HEK293 (cell line): ENCODE measurements at regions not wholly inside any gene's neighbourhood (a gene's known extent, or its start where the extent isn't known, plus 50 kb on each side); places are given as distances from the start of the nearest gene placed in this dataset.

Source experiments
- EGR2 ChIP-seq: fragments of 450-650 bp; formaldehyde crosslinking; IDR thresholded peaks from 2 replicates; pipeline ENCODE4 v1.5.1; 2016; ENCODE audit warnings: low read depth, missing biosample characterization, missing genetic modification characterization
- PRDM1 ChIP-seq: fragments of 450-650 bp; formaldehyde crosslinking; IDR thresholded peaks from 2 replicates; pipeline ENCODE4; 2016; ENCODE audit warnings: missing biosample characterization, missing genetic modification characterization
- ZNF112 ChIP-seq: fragments of 450-650 bp; formaldehyde crosslinking; IDR thresholded peaks from 2 replicates; pipeline ENCODE4 v1.5.0; 2017; ENCODE audit warnings: missing biosample characterization, missing genetic modification characterization
- ZNF132 ChIP-seq: fragments of 450-650 bp; formaldehyde crosslinking; IDR thresholded peaks from 2 replicates; pipeline ENCODE4 v1.5.1; 2017; ENCODE audit warnings: missing biosample characterization, missing genetic modification characterization, borderline replicate concordance
- ZNF16 ChIP-seq: fragments of 450-650 bp; formaldehyde crosslinking; IDR thresholded peaks from 2 replicates; pipeline ENCODE4 v1.5.1; 2016; ENCODE audit warnings: low read depth, missing biosample characterization, missing genetic modification characterization
- ZNF223 ChIP-seq: fragments of 450-650 bp; formaldehyde crosslinking; IDR thresholded peaks from 2 replicates; pipeline ENCODE4 v1.5.1; 2016; ENCODE audit warnings: missing biosample characterization, missing genetic modification characterization
- ZNF239 ChIP-seq: fragments of 450-650 bp; formaldehyde crosslinking; IDR thresholded peaks from 2 replicates; pipeline ENCODE4 v1.5.1; 2016; ENCODE audit warnings: missing biosample characterization, missing genetic modification characterization
- ZNF324 ChIP-seq: fragments of 450-650 bp; formaldehyde crosslinking; IDR thresholded peaks from 2 replicates; pipeline ENCODE4 v1.5.1; 2016; ENCODE audit warnings: missing biosample characterization, missing genetic modification characterization
- ZNF350 ChIP-seq: fragments of 450-650 bp; formaldehyde crosslinking; IDR thresholded peaks from 2 replicates; pipeline ENCODE4 v1.5.0; 2017; ENCODE audit warnings: missing biosample characterization, mild to moderate bottlenecking, missing genetic modification characterization
- ZNF416 ChIP-seq: fragments of 450-650 bp; formaldehyde crosslinking; IDR thresholded peaks from 2 replicates; pipeline ENCODE4 v1.5.1; 2016; ENCODE audit warnings: missing biosample characterization, missing genetic modification characterization
- ZNF530 ChIP-seq: fragments of 450-650 bp; formaldehyde crosslinking; IDR thresholded peaks from 2 replicates; pipeline ENCODE4 v1.5.1; 2016; ENCODE audit warnings: low read depth, missing biosample characterization, missing genetic modification characterization
- ZNF549 ChIP-seq: fragments of 450-650 bp; IDR thresholded peaks from 2 replicates; pipeline ENCODE4 v1.5.1; 2018; ENCODE audit warnings: missing biosample characterization, missing genetic modification characterization, mild to moderate bottlenecking, inconsistent platforms, moderate library complexity
- ZNF558 ChIP-seq: fragments of 450-650 bp; formaldehyde crosslinking; IDR thresholded peaks from 2 replicates; pipeline ENCODE4 v1.5.1; 2016; ENCODE audit warnings: missing biosample characterization, missing genetic modification characterization
- ZNF561 ChIP-seq: fragments of 450-650 bp; IDR thresholded peaks from 2 replicates; pipeline ENCODE4 v1.5.1; 2018; ENCODE audit warnings: missing biosample characterization, missing genetic modification characterization, borderline replicate concordance
- ZNF571 ChIP-seq: fragments of 450-650 bp; formaldehyde crosslinking; IDR thresholded peaks from 2 replicates; pipeline ENCODE4 v1.5.0; 2017; ENCODE audit warnings: missing biosample characterization, missing genetic modification characterization
- ZNF621 ChIP-seq: fragments of 450-650 bp; formaldehyde crosslinking; IDR thresholded peaks from 2 replicates; pipeline ENCODE4 v1.5.1; 2017; ENCODE audit warnings: missing biosample characterization, missing genetic modification characterization
- ZNF660 ChIP-seq: fragments of 450-650 bp; IDR thresholded peaks from 2 replicates; pipeline ENCODE4 v1.5.1; 2018; ENCODE audit warnings: missing biosample characterization, mild to moderate bottlenecking, missing genetic modification characterization
- ZNF670 ChIP-seq: fragments of 450-650 bp; formaldehyde crosslinking; IDR thresholded peaks from 2 replicates; pipeline ENCODE4 v1.5.1; 2016; ENCODE audit warnings: missing biosample characterization, missing genetic modification characterization, low read depth
- ZSCAN30 ChIP-seq: fragments of 450-650 bp; IDR thresholded peaks from 2 replicates; pipeline ENCODE4 v1.5.1; 2018; ENCODE audit warnings: missing biosample characterization, mild to moderate bottlenecking, missing genetic modification characterization, moderate library complexity
- TF ChIP-seq, protein P1 (sequence below): fragments of 450-650 bp; formaldehyde crosslinking; IDR thresholded peaks from 2 replicates; pipeline ENCODE4 v1.5.1; 2017; ENCODE audit warnings: missing biosample characterization, missing genetic modification characterization
- TF ChIP-seq, protein P2 (sequence below): fragments of 450-650 bp; formaldehyde crosslinking; optimal IDR thresholded peaks from 2 replicates; pipeline ENCODE3; 2016; ENCODE audit warnings: missing biosample characterization, mild to moderate bottlenecking, missing genetic modification characterization
- TF ChIP-seq, protein P3 (sequence below): fragments of 450-650 bp; formaldehyde crosslinking; IDR thresholded peaks from 2 replicates; pipeline ENCODE4 v1.5.1; 2016; ENCODE audit warnings: missing biosample characterization, missing genetic modification characterization
- TF ChIP-seq, protein P4 (sequence below): fragments of 450-650 bp; formaldehyde crosslinking; IDR thresholded peaks from 2 replicates; pipeline ENCODE4 v1.5.0; 2017; ENCODE audit warnings: missing biosample characterization, missing genetic modification characterization, borderline replicate concordance
- TF ChIP-seq, protein P5 (sequence below): fragments of 450-650 bp; formaldehyde crosslinking; IDR thresholded peaks from 2 replicates; pipeline ENCODE4 v1.5.1; 2016; ENCODE audit warnings: missing biosample characterization, missing genetic modification characterization
- TF ChIP-seq, protein P6 (sequence below): IDR thresholded peaks from 2 replicates; pipeline ENCODE4 v1.6.1; 2011; ENCODE audit warnings: mild to moderate bottlenecking, low read depth, low read length, borderline replicate concordance
- TF ChIP-seq, protein P7 (sequence below): fragments of 450-650 bp; formaldehyde crosslinking; IDR thresholded peaks from 2 replicates; pipeline ENCODE4 v1.5.1; 2017; ENCODE audit warnings: missing biosample characterization, mild to moderate bottlenecking, missing genetic modification characterization, moderate library complexity
- TF ChIP-seq, protein P8 (sequence below): fragments of 450-650 bp; formaldehyde crosslinking; IDR thresholded peaks from 2 replicates; pipeline ENCODE4 v1.5.1; 2016; ENCODE audit warnings: missing biosample characterization, missing genetic modification characterization

DNA sequence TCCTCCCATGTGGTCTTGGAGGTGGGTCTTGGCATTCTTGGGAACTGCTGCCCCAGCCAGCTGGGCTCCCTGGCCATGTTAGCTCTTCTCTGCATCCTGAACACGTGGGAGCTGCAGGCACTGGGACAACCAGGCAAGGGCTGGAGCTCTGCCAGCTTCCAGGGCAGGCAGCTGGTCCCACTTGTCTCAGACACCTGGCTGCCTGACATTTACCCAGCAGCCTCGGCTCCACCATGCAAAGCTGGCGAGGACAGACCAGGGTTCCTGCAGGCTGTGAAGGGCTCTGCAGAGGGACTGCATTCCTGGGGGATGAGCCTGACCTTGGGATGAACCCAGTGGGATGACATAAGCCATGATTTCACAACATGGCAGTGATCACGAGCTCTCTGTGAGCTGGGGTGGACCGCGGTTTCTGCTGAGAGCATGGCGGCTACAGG lies 99.0 kb upstream of the TSHZ3 start (continued):
- TF ChIP-seq, protein P1, sequence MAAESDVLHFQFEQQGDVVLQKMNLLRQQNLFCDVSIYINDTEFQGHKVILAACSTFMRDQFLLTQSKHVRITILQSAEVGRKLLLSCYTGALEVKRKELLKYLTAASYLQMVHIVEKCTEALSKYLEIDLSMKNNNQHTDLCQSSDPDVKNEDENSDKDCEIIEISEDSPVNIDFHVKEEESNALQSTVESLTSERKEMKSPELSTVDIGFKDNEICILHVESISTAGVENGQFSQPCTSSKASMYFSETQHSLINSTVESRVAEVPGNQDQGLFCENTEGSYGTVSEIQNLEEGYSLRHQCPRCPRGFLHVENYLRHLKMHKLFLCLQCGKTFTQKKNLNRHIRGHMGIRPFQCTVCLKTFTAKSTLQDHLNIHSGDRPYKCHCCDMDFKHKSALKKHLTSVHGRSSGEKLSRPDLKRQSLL (tag by site-specific recombination): no peak
- no peak for TF ChIP-seq ZNF571 (tag by site-specific recombination)
- TF ChIP-seq, protein P2, sequence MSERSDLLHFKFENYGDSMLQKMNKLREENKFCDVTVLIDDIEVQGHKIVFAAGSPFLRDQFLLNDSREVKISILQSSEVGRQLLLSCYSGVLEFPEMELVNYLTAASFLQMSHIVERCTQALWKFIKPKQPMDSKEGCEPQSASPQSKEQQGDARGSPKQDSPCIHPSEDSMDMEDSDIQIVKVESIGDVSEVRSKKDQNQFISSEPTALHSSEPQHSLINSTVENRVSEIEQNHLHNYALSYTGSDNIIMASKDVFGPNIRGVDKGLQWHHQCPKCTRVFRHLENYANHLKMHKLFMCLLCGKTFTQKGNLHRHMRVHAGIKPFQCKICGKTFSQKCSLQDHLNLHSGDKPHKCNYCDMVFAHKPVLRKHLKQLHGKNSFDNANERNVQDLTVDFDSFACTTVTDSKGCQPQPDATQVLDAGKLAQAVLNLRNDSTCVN: no peak
- peak; percentile 65; the same call in 1 of the 2 replicates for TF ChIP-seq ZNF239 (tag by site-specific recombination)
- TF ChIP-seq EGR2 (tag by site-specific recombination): no peak
- TF ChIP-seq, protein P3, sequence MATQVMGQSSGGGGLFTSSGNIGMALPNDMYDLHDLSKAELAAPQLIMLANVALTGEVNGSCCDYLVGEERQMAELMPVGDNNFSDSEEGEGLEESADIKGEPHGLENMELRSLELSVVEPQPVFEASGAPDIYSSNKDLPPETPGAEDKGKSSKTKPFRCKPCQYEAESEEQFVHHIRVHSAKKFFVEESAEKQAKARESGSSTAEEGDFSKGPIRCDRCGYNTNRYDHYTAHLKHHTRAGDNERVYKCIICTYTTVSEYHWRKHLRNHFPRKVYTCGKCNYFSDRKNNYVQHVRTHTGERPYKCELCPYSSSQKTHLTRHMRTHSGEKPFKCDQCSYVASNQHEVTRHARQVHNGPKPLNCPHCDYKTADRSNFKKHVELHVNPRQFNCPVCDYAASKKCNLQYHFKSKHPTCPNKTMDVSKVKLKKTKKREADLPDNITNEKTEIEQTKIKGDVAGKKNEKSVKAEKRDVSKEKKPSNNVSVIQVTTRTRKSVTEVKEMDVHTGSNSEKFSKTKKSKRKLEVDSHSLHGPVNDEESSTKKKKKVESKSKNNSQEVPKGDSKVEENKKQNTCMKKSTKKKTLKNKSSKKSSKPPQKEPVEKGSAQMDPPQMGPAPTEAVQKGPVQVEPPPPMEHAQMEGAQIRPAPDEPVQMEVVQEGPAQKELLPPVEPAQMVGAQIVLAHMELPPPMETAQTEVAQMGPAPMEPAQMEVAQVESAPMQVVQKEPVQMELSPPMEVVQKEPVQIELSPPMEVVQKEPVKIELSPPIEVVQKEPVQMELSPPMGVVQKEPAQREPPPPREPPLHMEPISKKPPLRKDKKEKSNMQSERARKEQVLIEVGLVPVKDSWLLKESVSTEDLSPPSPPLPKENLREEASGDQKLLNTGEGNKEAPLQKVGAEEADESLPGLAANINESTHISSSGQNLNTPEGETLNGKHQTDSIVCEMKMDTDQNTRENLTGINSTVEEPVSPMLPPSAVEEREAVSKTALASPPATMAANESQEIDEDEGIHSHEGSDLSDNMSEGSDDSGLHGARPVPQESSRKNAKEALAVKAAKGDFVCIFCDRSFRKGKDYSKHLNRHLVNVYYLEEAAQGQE (tag by site-specific recombination): no peak
- TF ChIP-seq, protein P4, sequence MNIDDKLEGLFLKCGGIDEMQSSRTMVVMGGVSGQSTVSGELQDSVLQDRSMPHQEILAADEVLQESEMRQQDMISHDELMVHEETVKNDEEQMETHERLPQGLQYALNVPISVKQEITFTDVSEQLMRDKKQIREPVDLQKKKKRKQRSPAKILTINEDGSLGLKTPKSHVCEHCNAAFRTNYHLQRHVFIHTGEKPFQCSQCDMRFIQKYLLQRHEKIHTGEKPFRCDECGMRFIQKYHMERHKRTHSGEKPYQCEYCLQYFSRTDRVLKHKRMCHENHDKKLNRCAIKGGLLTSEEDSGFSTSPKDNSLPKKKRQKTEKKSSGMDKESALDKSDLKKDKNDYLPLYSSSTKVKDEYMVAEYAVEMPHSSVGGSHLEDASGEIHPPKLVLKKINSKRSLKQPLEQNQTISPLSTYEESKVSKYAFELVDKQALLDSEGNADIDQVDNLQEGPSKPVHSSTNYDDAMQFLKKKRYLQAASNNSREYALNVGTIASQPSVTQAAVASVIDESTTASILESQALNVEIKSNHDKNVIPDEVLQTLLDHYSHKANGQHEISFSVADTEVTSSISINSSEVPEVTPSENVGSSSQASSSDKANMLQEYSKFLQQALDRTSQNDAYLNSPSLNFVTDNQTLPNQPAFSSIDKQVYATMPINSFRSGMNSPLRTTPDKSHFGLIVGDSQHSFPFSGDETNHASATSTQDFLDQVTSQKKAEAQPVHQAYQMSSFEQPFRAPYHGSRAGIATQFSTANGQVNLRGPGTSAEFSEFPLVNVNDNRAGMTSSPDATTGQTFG (tag by site-specific recombination): peak; percentile 25; the same call in 1 of the 2 replicates
- no peak for TF ChIP-seq ZNF670
- no peak for TF ChIP-seq ZNF549 (tag by site-specific recombination)
- TF ChIP-seq, protein P5, sequence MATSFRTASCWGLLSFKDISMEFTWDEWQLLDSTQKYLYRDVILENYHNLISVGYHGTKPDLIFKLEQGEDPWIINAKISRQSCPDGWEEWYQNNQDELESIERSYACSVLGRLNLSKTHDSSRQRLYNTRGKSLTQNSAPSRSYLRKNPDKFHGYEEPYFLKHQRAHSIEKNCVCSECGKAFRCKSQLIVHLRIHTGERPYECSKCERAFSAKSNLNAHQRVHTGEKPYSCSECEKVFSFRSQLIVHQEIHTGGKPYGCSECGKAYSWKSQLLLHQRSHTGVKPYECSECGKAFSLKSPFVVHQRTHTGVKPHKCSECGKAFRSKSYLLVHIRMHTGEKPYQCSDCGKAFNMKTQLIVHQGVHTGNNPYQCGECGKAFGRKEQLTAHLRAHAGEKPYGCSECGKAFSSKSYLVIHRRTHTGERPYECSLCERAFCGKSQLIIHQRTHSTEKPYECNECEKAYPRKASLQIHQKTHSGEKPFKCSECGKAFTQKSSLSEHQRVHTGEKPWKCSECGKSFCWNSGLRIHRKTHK: no peak
- TF ChIP-seq, protein P6, sequence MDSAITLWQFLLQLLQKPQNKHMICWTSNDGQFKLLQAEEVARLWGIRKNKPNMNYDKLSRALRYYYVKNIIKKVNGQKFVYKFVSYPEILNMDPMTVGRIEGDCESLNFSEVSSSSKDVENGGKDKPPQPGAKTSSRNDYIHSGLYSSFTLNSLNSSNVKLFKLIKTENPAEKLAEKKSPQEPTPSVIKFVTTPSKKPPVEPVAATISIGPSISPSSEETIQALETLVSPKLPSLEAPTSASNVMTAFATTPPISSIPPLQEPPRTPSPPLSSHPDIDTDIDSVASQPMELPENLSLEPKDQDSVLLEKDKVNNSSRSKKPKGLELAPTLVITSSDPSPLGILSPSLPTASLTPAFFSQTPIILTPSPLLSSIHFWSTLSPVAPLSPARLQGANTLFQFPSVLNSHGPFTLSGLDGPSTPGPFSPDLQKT: no peak
- TF ChIP-seq, protein P7, sequence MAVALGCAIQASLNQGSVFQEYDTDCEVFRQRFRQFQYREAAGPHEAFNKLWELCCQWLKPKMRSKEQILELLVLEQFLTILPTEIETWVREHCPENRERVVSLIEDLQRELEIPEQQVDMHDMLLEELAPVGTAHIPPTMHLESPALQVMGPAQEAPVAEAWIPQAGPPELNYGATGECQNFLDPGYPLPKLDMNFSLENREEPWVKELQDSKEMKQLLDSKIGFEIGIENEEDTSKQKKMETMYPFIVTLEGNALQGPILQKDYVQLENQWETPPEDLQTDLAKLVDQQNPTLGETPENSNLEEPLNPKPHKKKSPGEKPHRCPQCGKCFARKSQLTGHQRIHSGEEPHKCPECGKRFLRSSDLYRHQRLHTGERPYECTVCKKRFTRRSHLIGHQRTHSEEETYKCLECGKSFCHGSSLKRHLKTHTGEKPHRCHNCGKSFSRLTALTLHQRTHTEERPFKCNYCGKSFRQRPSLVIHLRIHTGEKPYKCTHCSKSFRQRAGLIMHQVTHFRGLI (tag by site-specific recombination): no peak
- TF ChIP-seq ZNF132 (tag by site-specific recombination): no peak
- TF ChIP-seq ZNF530: no peak
- no peak for TF ChIP-seq ZNF561
- TF ChIP-seq, protein P8, sequence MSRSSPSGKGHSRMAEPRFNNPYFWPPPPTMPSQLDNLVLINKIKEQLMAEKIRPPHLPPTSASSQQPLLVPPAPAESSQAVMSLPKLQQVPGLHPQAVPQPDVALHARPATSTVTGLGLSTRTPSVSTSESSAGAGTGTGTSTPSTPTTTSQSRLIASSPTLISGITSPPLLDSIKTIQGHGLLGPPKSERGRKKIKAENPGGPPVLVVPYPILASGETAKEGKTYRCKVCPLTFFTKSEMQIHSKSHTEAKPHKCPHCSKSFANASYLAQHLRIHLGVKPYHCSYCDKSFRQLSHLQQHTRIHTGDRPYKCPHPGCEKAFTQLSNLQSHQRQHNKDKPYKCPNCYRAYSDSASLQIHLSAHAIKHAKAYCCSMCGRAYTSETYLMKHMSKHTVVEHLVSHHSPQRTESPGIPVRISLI (tag by site-specific recombination): no peak
- TF ChIP-seq ZNF16 (tag by site-specific recombination): no peak
- no peak for TF ChIP-seq ZNF621 (tag by site-specific recombination)
- no peak for TF ChIP-seq ZNF350 (tag by site-specific recombination)
- TF ChIP-seq ZSCAN30 (tag by site-specific recombination): 0 out of 2 replicates have a peak, but pooled peaks have one; percentile 40
- no peak for TF ChIP-seq PRDM1 (tag by site-specific recombination)
- TF ChIP-seq ZNF324 (tag by site-specific recombination): no peak
- TF ChIP-seq ZNF558: no peak
- TF ChIP-seq ZNF223: no peak
- no peak for TF ChIP-seq ZNF112 (tag by site-specific recombination)
- TF ChIP-seq ZNF660 (tag by site-specific recombination): no peak
- no peak for TF ChIP-seq ZNF416
